ENCODE measurements at regions not wholly inside any gene's neighbourhood (a gene's known extent, or its start where the extent isn't known, plus 50 kb on each side); places are given as distances from the start of the nearest gene placed in this dataset.

- Histone ChIP-seq H3K9me1 (replicated peaks; ENCODE audit: control insufficient read depth, extremely low read depth, insufficient read depth, low read length) (no peaks in the 10 kb centered on the region), H3K36me3 (ENCODE audit: control insufficient read depth in 2 of 2, extremely low read depth in 1 of 2, insufficient read depth in 2 of 2, low read length in 2 of 2) (no peaks in the 10 kb centered on the region), H3K9ac (replicated peaks; ENCODE audit: extremely low read depth, insufficient read depth, low read length) (no peak overlapping the region), H3K4me2 (ENCODE audit: insufficient read depth, low read length) (no peak overlapping the region), H3K27me3 (ENCODE audit: control insufficient read depth in 2 of 2, insufficient read depth in 2 of 2, low read length in 2 of 2) (no peaks in the 10 kb centered on the region), H3K4me1 (ENCODE audit: control insufficient read depth, extremely low read depth, insufficient read depth, low read length) (no peaks in the 10 kb centered on the region), H4K20me1 (replicated peaks; ENCODE audit: control insufficient read depth, extremely low read depth, insufficient read depth, low read length) (no peaks in the 10 kb centered on the region), H3K27ac (ENCODE audit: insufficient read depth, low read depth, low read length) (no peak overlapping the region), H2AFZ (ENCODE audit: low read depth, low read length) (no peak overlapping the region), H3K4me3 (replicated peaks in 1 of 3; ENCODE audit: insufficient read depth in 1 of 3, low read depth in 1 of 3, low read length in 3 of 3) (no peak overlapping the region), H3K9me3 (replicated peaks; ENCODE audit: control insufficient read depth, insufficient read depth, low read length) (peaks cover 2% of the 10 kb centered on the region), H3K79me2 (ENCODE audit: control insufficient read depth, insufficient read depth, low read length) (no peaks in the 10 kb centered on the region)
- POLR2A ChIA-PET, result no interaction called here
- DNase-seq (ENCODE audit: low read depth, low spot score) (no peak), FAIRE-seq (no peak)
- TF ChIP-seq FOS (IDR thresholded peaks at IDR 0.05; ENCODE audit: borderline replicate concordance, insufficient read depth, low read length), result no peak
- TF ChIP-seq POLR2A (IDR thresholded peaks at IDR 0.05; ENCODE audit: low read depth, low read length), result no peak
- no peak for TF ChIP-seq POLR2AphosphoS5 (IDR thresholded peaks at IDR 0.05; ENCODE audit: insufficient read depth, low read depth, low read length)
- TF ChIP-seq JUN (IDR thresholded peaks at IDR 0.05; ENCODE audit: borderline replicate concordance, insufficient read depth, insufficient read length, low read depth), result no peak
- TF ChIP-seq, protein P1, sequence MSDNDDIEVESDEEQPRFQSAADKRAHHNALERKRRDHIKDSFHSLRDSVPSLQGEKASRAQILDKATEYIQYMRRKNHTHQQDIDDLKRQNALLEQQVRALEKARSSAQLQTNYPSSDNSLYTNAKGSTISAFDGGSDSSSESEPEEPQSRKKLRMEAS (IDR thresholded peaks at IDR 0.05; ENCODE audit: insufficient read depth, insufficient read length), result no peak
- TF ChIP-seq CTCF (IDR thresholded peaks at IDR 0.05; ENCODE audit: extremely low read depth in 1 of 2, insufficient read depth in 1 of 2, low read depth in 1 of 2, low read length in 2 of 2), result no peak
- TF ChIP-seq MYC (IDR thresholded peaks at IDR 0.05; ENCODE audit: low read depth, low read length), result no peak
- no peak for TF ChIP-seq EZH2 (IDR thresholded peaks at IDR 0.05; ENCODE audit: borderline replicate concordance, low read depth, low read length, severe bottlenecking)
- no peak for TF ChIP-seq GATA2 (IDR thresholded peaks at IDR 0.05; ENCODE audit: insufficient read depth, insufficient read length, low read depth, low read length)
- intact Hi-C loops (cut with micrococcal nuclease), result no loop called here
- dilution Hi-C loops (cut with MboI; ENCODE audit: extremely low pct_ligation_motif_present, low sequenced_read_pairs), result no loop called here
- no TSS peak for BruUV-seq (replicated peaks)
- CTCF ChIA-PET, result no interaction called here
Measured at GRCh38 chr14:97550463-97550862, 753.3 kb downstream of the VRK1 start.
